Pancreas (tissue), 10 donors: ENCODE measurements at regions not wholly inside any gene's neighbourhood (a gene's known extent, or its start where the extent isn't known, plus 50 kb on each side); places are given as distances from the start of the nearest gene placed in this dataset.

ENCODE experiments used
- ATAC-seq, 4 donors: fragments of 200-7000 bp; cut with Tn5 transposase; one replicate each; pipeline versions ENCODE4 v1.8.0 to v1.9.1; 2020; ENCODE audit warnings: mild to moderate bottlenecking in 4 of 4, moderate library complexity in 4 of 4
- DNase-seq, 6 donors: peaks; one replicate each; pipeline ENCODE4 v3.0.0-alpha.2; 2020
- FAIRE-seq: peaks from 2 replicates; lab custom pipeline; 2012; peaks lifted over from hg19 to GRCh38; lab: Jason Lieb, UNC
- H3K27ac ChIP-seq, 4 donors: fragments of 200-600 bp; sonication (generic); 1 replicate in 3 of 4; 2 replicates in 1 of 4; pipeline versions ENCODE4 v1.5.0 to v1.8.0; 2020
- H3K27me3 ChIP-seq, 4 donors: fragments of 200-600 bp; one replicate each; pipeline ENCODE4 v1.8.0; 2021
- H3K36me3 ChIP-seq, 3 donors: fragments of 200-600 bp; sonication (generic) in 1 of 3; one replicate each; pipeline versions ENCODE4 v1.5.0 to v1.8.0; 2020 to 2021
- H3K4me1 ChIP-seq, 3 donors: fragments of 200-600 bp; one replicate each; pipeline ENCODE4 v1.8.0; 2021
- H3K4me3 ChIP-seq, 4 donors: fragments of 200-600 bp; sonication (generic) in 2 of 4; one replicate each; pipeline versions ENCODE4 v1.5.0 to v1.8.0; 2020 to 2021
- H3K9me3 ChIP-seq, 4 donors: fragments of 200-600 bp; one replicate each; pipeline ENCODE4 v1.8.0; 2021
- CTCF ChIP-seq, 4 donors: fragments of 200-600 bp; sonication (generic) in 3 of 4; IDR thresholded peaks; one replicate each; pipeline versions ENCODE4 v1.5.0 to v1.8.0; 2021; ENCODE audit warnings: antibody characterized with exemption in 4 of 4
- WGBS, 2 donors: extraction: QIAGEN DNeasy Blood & Tissue Kit; methylation state at CpG; one replicate each; pipeline ENCODE4 v1.1.7; 2013; 5-methylcytosine and 5-hydroxymethylcytosine counted together
- intact Hi-C, 3 donors: fragments of 100-400 bp; cut with DNase I; formaldehyde crosslinking; loops; one replicate each; pipeline versions ENCODE4 v1.11.1 to v1.14.2; 2022
- donor health status: healthy with polysubstance abuse.
- donor health status: DM: no; HTN: no; CAD: no; lungs with moderate emphysema.
- donor health status: DM: no; HTN: no; CAD: no.
- donor health status: control.
- donor health status: control.
- donor health status: Bipolar disorder and iron deficiency.
- donor health status: DM: yes; HTN: yes; CAD: no.
- donor health status: DM: no; HTN: no; CAD: no.
- donor health status: DM: no; HTN: no; CAD: no.
- donor health status: DM: yes; HTN: yes; CAD: no.

- H3K9me3 ChIP-seq: no peaks in the 10 kb centered on the region
- peaks cover 0 to 3% (median 0%) of the 10 kb centered on the region in 4 donors for H3K27me3 ChIP-seq
- H3K4me1 ChIP-seq: no peaks in the 10 kb centered on the region
- H3K36me3 ChIP-seq: no peaks in the 10 kb centered on the region
- ATAC-seq (no peak), FAIRE-seq (no peak), DNase-seq (no peak)
- TF ChIP-seq CTCF (IDR thresholded peaks at IDR 0.05): no peak
- intact Hi-C loops: no loop called here
- WGBS, 2 donors: 23 to 33% methylated on average over 3 of the region's 3 CpGs
- no peak overlapping the region for H3K4me3 ChIP-seq
- H3K27ac ChIP-seq: no peak overlapping the region
Measured at GRCh38 chrX:91122151-91122694, 312.4 kb upstream of the PABPC5 start.

- Histone ChIP-seq H3K4me1 (no peaks in the 10 kb centered on the region), H3K27me3 (peaks cover 0 to 5% (median 0%) of the 10 kb centered on the region in 4 donors), H3K27ac (no peak overlapping the region), H3K36me3 (no peaks in the 10 kb centered on the region), H3K4me3 (no peak overlapping the region), H3K9me3 (no peaks in the 10 kb centered on the region)
- FAIRE-seq: no peak
- TF ChIP-seq CTCF (IDR thresholded peaks at IDR 0.05): no peak
- WGBS, 2 donors: 23 to 41% methylated on average over 4 of the region's 4 CpGs
- no peak for DNase-seq
- ATAC-seq: no peak
- intact Hi-C loops: no loop called here
Measured at GRCh38 chrX:91137883-91138282, 296.8 kb upstream of the PABPC5 start.
